ENCODE measurements at regions not wholly inside any gene's neighbourhood (a gene's known extent, or its start where the extent isn't known, plus 50 kb on each side); places are given as distances from the start of the nearest gene placed in this dataset.

- TF ChIP-seq EZH2 (IDR thresholded peaks at IDR 0.05; ENCODE audit: borderline replicate concordance), result no peak
- TF ChIP-seq, protein P1, sequence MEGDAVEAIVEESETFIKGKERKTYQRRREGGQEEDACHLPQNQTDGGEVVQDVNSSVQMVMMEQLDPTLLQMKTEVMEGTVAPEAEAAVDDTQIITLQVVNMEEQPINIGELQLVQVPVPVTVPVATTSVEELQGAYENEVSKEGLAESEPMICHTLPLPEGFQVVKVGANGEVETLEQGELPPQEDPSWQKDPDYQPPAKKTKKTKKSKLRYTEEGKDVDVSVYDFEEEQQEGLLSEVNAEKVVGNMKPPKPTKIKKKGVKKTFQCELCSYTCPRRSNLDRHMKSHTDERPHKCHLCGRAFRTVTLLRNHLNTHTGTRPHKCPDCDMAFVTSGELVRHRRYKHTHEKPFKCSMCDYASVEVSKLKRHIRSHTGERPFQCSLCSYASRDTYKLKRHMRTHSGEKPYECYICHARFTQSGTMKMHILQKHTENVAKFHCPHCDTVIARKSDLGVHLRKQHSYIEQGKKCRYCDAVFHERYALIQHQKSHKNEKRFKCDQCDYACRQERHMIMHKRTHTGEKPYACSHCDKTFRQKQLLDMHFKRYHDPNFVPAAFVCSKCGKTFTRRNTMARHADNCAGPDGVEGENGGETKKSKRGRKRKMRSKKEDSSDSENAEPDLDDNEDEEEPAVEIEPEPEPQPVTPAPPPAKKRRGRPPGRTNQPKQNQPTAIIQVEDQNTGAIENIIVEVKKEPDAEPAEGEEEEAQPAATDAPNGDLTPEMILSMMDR (IDR thresholded peaks at IDR 0.05; ENCODE audit: poor library complexity), result no peak
These were observed 172.0 kb upstream of the CMC1 start for GRCh38 chr3:28069438-28069837.

All from hepatocyte (in vitro differentiated cells).